ENCODE measurements at regions not wholly inside any gene's neighbourhood (a gene's known extent, or its start where the extent isn't known, plus 50 kb on each side); places are given as distances from the start of the nearest gene placed in this dataset.
"Not testable (repeated sequence)": the region's sequence is repeated elsewhere in the genome, so short reads cannot be mapped to it uniquely, and the experiment has no call there.

- DNase-seq (ENCODE audit: low read depth): no peak
Observed at GRCh38 chr1:164433818-164434170, 125.2 kb upstream of the PBX1 start.

GRCh38 chr1:164440232-164440631 lies 118.8 kb upstream of the PBX1 start:
- DNase-seq (ENCODE audit: low read depth): peak; percentile 60

GRCh38 chr1:164443166-164443565 lies 115.8 kb upstream of the PBX1 start:
- DNase-seq (ENCODE audit: low read depth): peak; percentile 56

- DNase-seq (ENCODE audit: low read depth): peak; percentile 32
Observed at GRCh38 chr1:164443836-164444235, 115.1 kb upstream of the PBX1 start.

DNA sequence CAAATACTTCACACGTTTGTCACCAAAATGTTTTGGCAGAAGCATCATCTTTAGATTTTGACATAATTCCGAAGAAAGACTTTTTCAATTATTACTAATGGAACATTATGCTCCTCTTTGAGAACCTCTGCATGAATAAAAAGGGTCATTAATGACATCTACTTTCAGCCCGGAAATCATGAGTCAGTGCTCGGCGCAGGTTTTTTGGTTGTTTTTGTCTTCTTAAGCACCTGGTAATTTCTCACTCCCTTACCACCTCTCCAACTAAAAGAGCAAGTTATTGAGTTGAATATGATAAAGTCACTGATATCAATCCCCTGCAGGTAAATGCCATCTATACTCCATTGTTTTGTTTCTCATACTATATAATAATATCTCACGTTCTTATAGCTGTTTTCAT lies 113.0 kb upstream of the PBX1 start:
- DNase-seq (ENCODE audit: low read depth): no peak

DNA sequence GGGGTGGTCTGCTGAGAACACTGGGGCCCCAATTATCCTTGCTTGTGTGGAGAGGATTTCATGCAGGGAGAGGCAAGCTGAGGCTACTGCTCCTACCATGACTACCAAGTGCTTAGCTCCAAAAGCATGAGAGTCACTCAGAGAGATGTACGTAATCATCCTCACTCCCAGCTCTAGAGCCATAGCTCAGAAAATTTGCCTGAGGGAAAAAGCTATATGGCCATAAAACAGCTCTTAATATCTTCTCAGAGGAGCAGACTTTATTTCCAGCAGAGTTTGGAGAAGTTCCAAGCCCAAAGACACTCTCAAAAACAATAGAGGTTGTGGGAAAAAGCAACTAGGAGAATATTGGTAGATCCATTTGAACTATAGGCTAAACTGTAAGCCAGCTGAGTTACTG lies 106.4 kb upstream of the PBX1 start:
- DNase-seq (ENCODE audit: low read depth): no peak

- DNase-seq (ENCODE audit: low read depth): no peak
Observed at GRCh38 chr1:164456272-164456671, 102.7 kb upstream of the PBX1 start.

GRCh38 chr1:164459176-164459575 lies 99.8 kb upstream of the PBX1 start:
- not testable (repeated sequence) for DNase-seq (ENCODE audit: low read depth)

DNA sequence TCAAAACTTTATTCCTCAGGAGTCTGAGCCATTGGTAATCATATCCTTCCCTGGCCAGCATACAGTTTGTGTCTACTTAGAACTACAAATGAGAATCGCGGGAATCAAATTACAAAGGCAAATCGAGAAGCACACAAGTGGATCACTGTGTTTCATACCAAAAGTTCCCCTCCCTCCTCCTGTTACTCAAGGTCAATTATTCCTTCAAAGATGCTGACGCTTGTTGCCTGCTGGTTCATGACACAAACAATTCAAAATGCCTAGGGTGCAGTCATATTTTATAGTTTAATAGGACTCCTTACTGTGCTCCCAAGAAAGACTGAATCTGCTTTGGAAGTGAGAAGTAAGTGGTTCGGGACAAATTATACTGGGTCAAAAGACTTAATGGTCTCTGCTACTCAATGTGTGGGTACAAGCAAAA lies 93.0 kb upstream of the PBX1 start:
- no peak for DNase-seq (ENCODE audit: low read depth)

GRCh38 chr1:164466429-164466828 lies 92.6 kb upstream of the PBX1 start:
- no peak for DNase-seq (ENCODE audit: low read depth)

GRCh38 chr1:164470996-164471395 lies 88.0 kb upstream of the PBX1 start:
- DNase-seq (ENCODE audit: low read depth): no peak

GRCh38 chr1:164472841-164473240 lies 86.1 kb upstream of the PBX1 start:
- no peak for DNase-seq (ENCODE audit: low read depth)

DNA sequence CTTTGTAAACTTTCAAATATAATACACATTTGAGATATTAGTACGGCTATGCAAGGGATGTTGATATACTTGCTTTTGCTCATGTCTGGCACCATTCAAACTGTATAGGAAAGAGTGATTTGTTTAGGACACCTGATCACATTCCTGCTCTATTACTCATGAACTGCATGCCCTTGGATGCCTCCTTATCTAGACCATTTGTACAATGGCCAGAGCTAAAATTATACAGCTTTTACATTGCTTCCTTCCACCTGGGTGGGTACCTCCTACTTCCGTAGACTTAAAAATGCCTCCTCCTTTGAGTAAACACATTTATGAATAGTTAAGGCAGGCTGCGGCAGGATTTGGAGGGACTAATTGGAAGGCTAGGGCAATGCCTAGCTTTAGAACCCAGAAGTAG lies 85.4 kb upstream of the PBX1 start:
- DNase-seq (ENCODE audit: low read depth): no peak

DNA sequence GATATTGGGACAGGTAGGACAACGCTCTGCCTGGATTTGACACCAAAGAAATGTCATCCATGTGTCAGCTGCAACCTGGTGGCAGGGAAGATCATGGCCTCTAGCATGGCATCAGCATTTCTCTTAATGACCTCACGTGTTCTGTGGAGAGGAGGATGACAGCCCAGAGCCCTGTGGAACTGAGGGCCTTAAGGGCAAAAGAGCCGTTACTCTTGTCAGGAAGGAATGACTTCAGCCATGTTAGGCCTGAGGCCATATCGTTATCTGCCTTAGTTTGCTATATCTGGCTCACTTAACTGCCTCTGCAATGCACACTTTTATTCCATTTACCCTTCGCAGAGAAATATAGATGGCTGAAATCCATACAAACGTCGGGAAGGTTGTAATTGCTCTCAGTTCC lies 83.2 kb upstream of the PBX1 start:
- no peak for DNase-seq (ENCODE audit: low read depth)

- DNase-seq (ENCODE audit: low read depth): no peak
Observed at GRCh38 chr1:164477343-164477742, 81.6 kb upstream of the PBX1 start.

DNA sequence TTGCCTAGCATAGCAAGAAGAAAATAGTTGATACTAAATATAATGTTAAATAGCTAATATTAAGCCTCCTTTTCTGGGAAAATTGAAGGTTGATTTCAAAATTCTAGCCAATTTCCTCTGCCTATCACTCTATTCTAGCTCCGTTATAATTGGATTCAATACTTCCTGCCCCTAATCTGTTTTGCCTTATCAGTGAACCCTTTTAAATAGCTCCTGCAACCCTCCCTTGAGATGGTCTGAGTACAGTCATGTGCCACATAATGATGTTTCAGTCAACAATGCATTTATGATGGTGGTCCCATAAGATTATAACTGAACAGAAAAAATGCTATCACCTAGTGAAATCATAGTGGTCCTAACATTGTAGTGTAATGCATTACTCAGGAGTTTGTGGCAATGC lies 79.7 kb upstream of the PBX1 start:
- no peak for DNase-seq (ENCODE audit: low read depth)

- no peak for DNase-seq (ENCODE audit: low read depth)
Observed at GRCh38 chr1:164480285-164480907, 78.6 kb upstream of the PBX1 start.

DNA sequence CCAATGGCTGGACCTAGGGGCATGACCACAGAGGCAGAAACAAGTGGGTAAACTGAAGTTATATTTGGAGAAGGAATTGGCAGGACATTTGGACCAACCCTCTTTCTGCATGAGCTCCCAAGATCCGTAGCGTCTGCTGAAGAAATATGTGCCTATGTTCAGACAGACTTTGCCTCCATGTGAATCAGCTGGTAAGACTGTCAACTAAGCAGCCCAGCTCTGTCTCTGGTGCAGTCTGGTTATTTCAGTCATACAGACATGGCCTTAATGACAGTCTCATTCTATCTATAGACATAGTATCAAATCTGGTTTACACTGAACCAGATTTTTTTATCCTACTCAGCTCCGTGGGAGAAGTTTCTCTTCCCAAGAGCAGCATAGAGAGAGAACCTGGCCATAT lies 63.1 kb upstream of the PBX1 start:
- DNase-seq (ENCODE audit: low read depth): no peak

DNA sequence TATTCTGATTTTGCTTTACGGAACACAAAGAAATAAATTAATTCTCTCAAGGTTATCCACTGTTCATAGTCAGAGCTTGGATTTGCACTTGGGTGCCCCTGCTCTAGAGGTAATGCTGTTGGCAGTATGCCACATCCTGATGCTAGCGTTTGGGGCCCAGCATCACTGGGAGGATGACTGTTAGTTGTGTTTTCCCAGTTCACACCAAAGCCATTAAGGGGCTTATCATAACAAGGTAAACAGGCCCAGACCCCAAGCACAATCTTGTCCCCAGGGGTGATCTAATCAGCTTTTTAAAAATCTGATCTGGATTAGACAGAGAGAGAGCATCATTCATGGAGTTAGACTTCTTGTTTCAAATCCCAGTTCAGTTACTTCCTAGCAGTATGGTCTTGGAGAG lies 60.2 kb upstream of the PBX1 start:
- no peak for DNase-seq (ENCODE audit: low read depth)

DNA sequence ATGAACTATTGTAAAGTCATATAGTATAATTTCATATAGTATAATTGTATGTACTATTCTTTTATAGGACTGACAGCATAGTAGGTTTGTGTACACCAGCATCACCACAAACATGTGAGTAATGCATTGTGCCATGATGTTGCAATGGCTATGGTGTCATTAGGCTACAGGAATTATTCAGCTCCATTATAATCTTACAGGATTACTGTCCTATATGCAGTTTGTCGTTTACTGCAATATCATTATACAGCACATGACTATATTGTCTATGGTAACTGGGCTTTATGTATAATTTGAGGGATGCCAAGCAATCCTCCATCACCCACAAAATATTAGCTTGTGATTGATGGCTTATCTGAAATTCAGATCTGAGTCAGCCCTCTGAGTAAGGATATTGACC lies 54.2 kb upstream of the PBX1 start:
- DNase-seq (ENCODE audit: low read depth): peak; percentile 34
